Gastroesophageal sphincter (tissue), 4 donors: ENCODE measurements at regions not wholly inside any gene's neighbourhood (a gene's known extent, or its start where the extent isn't known, plus 50 kb on each side); places are given as distances from the start of the nearest gene placed in this dataset.

Experiments
- ATAC-seq: fragments of 150-250 bp; one replicate; pipeline ENCODE4 v1.9.1; 2016; ENCODE audit warnings: mild to moderate bottlenecking, moderate library complexity
- H3K27ac ChIP-seq, 4 donors: fragments of 200-600 bp; sonication (generic) in 3 of 4; 1 replicate in 3 of 4; 2 replicates in 1 of 4; pipeline ENCODE4 v1.5.1; 2016 to 2019
- H3K27me3 ChIP-seq: fragments of 200-600 bp; sonication (generic); one replicate; pipeline ENCODE4 v1.5.1; 2019
- H3K36me3 ChIP-seq, 2 donors: fragments of 200-600 bp; sonication (generic); one replicate each; pipeline ENCODE4 v1.5.1; 2019; ENCODE audit warnings: control low read depth in 1 of 2
- H3K4me1 ChIP-seq, 3 donors: fragments of 200-600 bp; sonication (generic); 1 replicate in 2 of 3; 2 replicates in 1 of 3; pipeline ENCODE4 v1.5.1; 2016 to 2019; ENCODE audit warnings: control low read depth in 2 of 3
- H3K4me3 ChIP-seq, 2 donors: fragments of 200-600 bp; sonication (generic); one replicate each; pipeline ENCODE4 v1.5.1; 2019; ENCODE audit warnings: mild to moderate bottlenecking in 1 of 2, moderate library complexity in 1 of 2
- H3K9me3 ChIP-seq, 3 donors: fragments of 200-600 bp; sonication (generic); one replicate each; pipeline ENCODE4 v1.5.1; 2017 to 2019; ENCODE audit warnings: control low read depth in 2 of 3
- EP300 ChIP-seq: sonication (generic); formaldehyde crosslinking; IDR thresholded peaks from one replicate; pipeline ENCODE4 v1.6.1; 2017; ENCODE audit warnings: antibody characterized with exemption, mild to moderate bottlenecking
- POLR2A ChIP-seq, 2 donors: fragments of 450-650 bp; IDR thresholded peaks; one replicate each; pipeline ENCODE4 v1.6.1; 2017; ENCODE audit warnings: antibody characterized with exemption in 2 of 2, mild to moderate bottlenecking in 2 of 2, moderate library complexity in 1 of 2
- POLR2AphosphoS5 ChIP-seq: sonication (generic); formaldehyde crosslinking; IDR thresholded peaks from one replicate; pipeline ENCODE4 v1.6.1; 2017; ENCODE audit warnings: antibody characterized with exemption
- WGBS, 2 donors: methylation state at CpG; one replicate each; pipeline ENCODE4 v1.1.5; 2018; ENCODE audit warnings: low coverage in 1 of 2; 5-methylcytosine and 5-hydroxymethylcytosine counted together
- TF ChIP-seq, protein P1 (sequence below), 4 experiments: fragments of 200-600 bp in 2 of 4; fragments of 450-650 bp in 2 of 4; sonication (generic) in 1 of 4; IDR thresholded peaks; one replicate each; pipeline ENCODE4 v1.5.1; 2017 to 2019; ENCODE audit warnings: antibody characterized with exemption in 4 of 4, mild to moderate bottlenecking in 2 of 4, moderate library complexity in 2 of 4

GRCh38 chr11:98090861-98091505, 929.8 kb upstream of the CNTN5 start:
- no peaks in the 10 kb centered on the region for H3K36me3 ChIP-seq
- 85% methylated on average over 3 of the region's 3 CpGs; no CpG with 5 or more reads in 1 of the 2 donors for WGBS, 2 donors
- H3K9me3 ChIP-seq = no peaks in the 10 kb centered on the region
- no peak overlapping the region for H3K4me3 ChIP-seq
- ATAC-seq = no peak
- TF ChIP-seq EP300 = no peak
- TF ChIP-seq, protein P1, sequence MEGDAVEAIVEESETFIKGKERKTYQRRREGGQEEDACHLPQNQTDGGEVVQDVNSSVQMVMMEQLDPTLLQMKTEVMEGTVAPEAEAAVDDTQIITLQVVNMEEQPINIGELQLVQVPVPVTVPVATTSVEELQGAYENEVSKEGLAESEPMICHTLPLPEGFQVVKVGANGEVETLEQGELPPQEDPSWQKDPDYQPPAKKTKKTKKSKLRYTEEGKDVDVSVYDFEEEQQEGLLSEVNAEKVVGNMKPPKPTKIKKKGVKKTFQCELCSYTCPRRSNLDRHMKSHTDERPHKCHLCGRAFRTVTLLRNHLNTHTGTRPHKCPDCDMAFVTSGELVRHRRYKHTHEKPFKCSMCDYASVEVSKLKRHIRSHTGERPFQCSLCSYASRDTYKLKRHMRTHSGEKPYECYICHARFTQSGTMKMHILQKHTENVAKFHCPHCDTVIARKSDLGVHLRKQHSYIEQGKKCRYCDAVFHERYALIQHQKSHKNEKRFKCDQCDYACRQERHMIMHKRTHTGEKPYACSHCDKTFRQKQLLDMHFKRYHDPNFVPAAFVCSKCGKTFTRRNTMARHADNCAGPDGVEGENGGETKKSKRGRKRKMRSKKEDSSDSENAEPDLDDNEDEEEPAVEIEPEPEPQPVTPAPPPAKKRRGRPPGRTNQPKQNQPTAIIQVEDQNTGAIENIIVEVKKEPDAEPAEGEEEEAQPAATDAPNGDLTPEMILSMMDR (IDR thresholded peaks at IDR 0.05) = no peak
- TF ChIP-seq POLR2AphosphoS5 = no peak
- no peak for TF ChIP-seq POLR2A (IDR thresholded peaks at IDR 0.05)
- no peaks in the 10 kb centered on the region for H3K27me3 ChIP-seq
- no peaks in the 10 kb centered on the region for H3K4me1 ChIP-seq
- H3K27ac ChIP-seq = no peak overlapping the region

GRCh38 chr11:98099371-98099770, 921.4 kb upstream of the CNTN5 start:
- WGBS, 2 donors = 57 to 67% methylated on average over 1 of the region's 1 CpG
- Histone ChIP-seq H3K9me3 (no peaks in the 10 kb centered on the region), H3K4me3 (no peak overlapping the region), H3K36me3 (no peaks in the 10 kb centered on the region), H3K27ac (no peak overlapping the region), H3K27me3 (no peaks in the 10 kb centered on the region), H3K4me1 (no peaks in the 10 kb centered on the region)
- TF ChIP-seq POLR2AphosphoS5 = no peak
- ATAC-seq = no peak

DNA sequence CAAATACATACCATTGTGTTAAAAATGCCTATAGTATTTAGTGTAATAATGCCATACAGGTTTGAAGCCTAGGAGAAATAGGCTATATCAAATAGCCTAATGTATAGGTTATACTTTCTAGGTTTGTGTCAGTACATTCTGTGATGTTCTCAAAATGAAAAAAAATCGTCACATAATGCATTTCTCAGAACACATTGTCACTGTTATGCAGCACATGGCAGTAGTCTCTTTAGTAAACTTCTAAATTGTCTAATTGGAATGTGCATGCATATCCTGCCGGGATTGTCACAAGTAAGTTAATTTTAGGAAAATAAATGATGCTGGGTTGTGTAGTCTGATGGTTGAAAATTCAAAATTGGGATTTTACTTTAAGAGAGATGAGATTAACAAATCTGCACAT, 920.1 kb upstream of the CNTN5 start:
- Histone ChIP-seq H3K4me1 (no peaks in the 10 kb centered on the region), H3K27me3 (no peaks in the 10 kb centered on the region), H3K36me3 (no peaks in the 10 kb centered on the region), H3K9me3 (no peaks in the 10 kb centered on the region), H3K4me3 (no peak overlapping the region), H3K27ac (no peak overlapping the region)
- no peak for ATAC-seq
- TF ChIP-seq EP300 (no peak), POLR2A (IDR thresholded peaks at IDR 0.05) (no peak), POLR2AphosphoS5 (no peak)
- TF ChIP-seq, protein P1 (IDR thresholded peaks at IDR 0.05) = no peak
- 71 to 95% methylated on average over 2 of the region's 2 CpGs for WGBS, 2 donors

GRCh38 chr11:98101329-98101728, 919.4 kb upstream of the CNTN5 start:
- H3K9me3 ChIP-seq = no peaks in the 10 kb centered on the region
- WGBS, 2 donors = 60 to 88% methylated on average over 1 of the region's 1 CpG
- TF ChIP-seq, protein P1 (IDR thresholded peaks at IDR 0.05) = no peak
- TF ChIP-seq POLR2AphosphoS5 (no peak), EP300 (no peak), POLR2A (IDR thresholded peaks at IDR 0.05) (no peak)
- no peaks in the 10 kb centered on the region for H3K27me3 ChIP-seq
- no peaks in the 10 kb centered on the region for H3K4me1 ChIP-seq
- ATAC-seq = no peak
- no peak overlapping the region for H3K27ac ChIP-seq
- no peaks in the 10 kb centered on the region for H3K36me3 ChIP-seq
- H3K4me3 ChIP-seq = no peak overlapping the region

DNA sequence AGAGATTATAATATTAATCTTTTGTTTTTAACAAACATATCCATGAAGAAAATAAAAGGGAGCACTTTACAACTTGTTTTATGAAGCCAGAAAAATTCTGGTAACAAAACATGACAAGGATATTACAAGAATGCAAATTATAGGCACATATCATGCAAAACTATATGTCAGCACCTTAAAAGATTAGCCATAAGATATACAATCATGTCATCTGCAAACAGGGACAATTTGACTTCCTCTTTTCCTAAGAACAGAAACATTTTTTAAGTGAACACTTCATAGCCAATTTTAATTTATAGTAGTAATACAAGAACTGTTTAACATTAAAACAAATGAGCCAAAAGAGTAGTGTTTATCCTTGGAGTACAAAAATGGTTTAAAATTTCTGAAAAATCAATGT, 916.5 kb upstream of the CNTN5 start:
- H3K9me3 ChIP-seq = peaks cover 0 to 3% (median 0%) of the 10 kb centered on the region in 3 donors
- no peak overlapping the region for H3K27ac ChIP-seq
- no peak for ATAC-seq
- TF ChIP-seq POLR2AphosphoS5 (no peak), POLR2A (IDR thresholded peaks at IDR 0.05) (no peak), EP300 (no peak)
- TF ChIP-seq, protein P1 (IDR thresholded peaks at IDR 0.05) = no peak
- H3K4me3 ChIP-seq = no peak overlapping the region
- H3K4me1 ChIP-seq = no peaks in the 10 kb centered on the region
- no peaks in the 10 kb centered on the region for H3K36me3 ChIP-seq
- H3K27me3 ChIP-seq = no peaks in the 10 kb centered on the region
